ENCODE measurements at regions not wholly inside any gene's neighbourhood (a gene's known extent, or its start where the extent isn't known, plus 50 kb on each side); places are given as distances from the start of the nearest gene placed in this dataset.

- H3K79me1 ChIP-seq (ENCODE audit: low read depth, low read length), result no peaks in the 10 kb centered on the region
- H3K18ac ChIP-seq (ENCODE audit: extremely low read depth, low read length), result no peak overlapping the region
- H3K14ac ChIP-seq (ENCODE audit: insufficient read length), result no peak overlapping the region
- H2BK120ac ChIP-seq (replicated peaks; ENCODE audit: low read depth, low read length), result no peak overlapping the region
- no peak overlapping the region for H2BK20ac ChIP-seq (ENCODE audit: low read length)
- 84% methylated on average over 8 of the region's 8 CpGs; no CpG with 5 or more reads in 1 of the 2 experiments for WGBS, 2 experiments (ENCODE audit: extremely low coverage in 1 of 2, insufficient coverage in 1 of 2, insufficient read length in 1 of 2, insufficient replicate concordance in 2 of 2, low coverage in 1 of 2, low lambda C conversion rate in 2 of 2, missing lambda C conversion rate in 1 of 2)
- H3K4ac ChIP-seq (replicated peaks; ENCODE audit: insufficient read length, low read depth, low read length), result no peak overlapping the region
- no peaks in the 10 kb centered on the region for H3K27me3 ChIP-seq (replicated peaks in 1 of 4; ENCODE audit: control insufficient read depth in 3 of 4, extremely low read depth in 1 of 4, insufficient read depth in 3 of 4, low read length in 3 of 4)
- H2AFZ ChIP-seq (ENCODE audit: low read length), result no peak overlapping the region
- no peak overlapping the region for H3K4me3 ChIP-seq (ENCODE audit: extremely low read depth in 1 of 4, insufficient read depth in 2 of 4, low read depth in 3 of 4, low read length in 4 of 4)
- no peaks in the 10 kb centered on the region for H3K79me2 ChIP-seq (ENCODE audit: control insufficient read depth in 1 of 2, insufficient read depth in 2 of 2, low read length in 2 of 2)
- no peak overlapping the region for H4K8ac ChIP-seq (ENCODE audit: extremely low read depth, insufficient read depth, low read length)
- no peaks in the 10 kb centered on the region for H3K4me1 ChIP-seq (replicated peaks in 1 of 4; ENCODE audit: control insufficient read depth in 3 of 4, insufficient read depth in 4 of 4, low read length in 3 of 4)
- CTCF ChIA-PET (ENCODE audit: partially characterized antibody), result no interaction called here
- no peak overlapping the region for H2AK5ac ChIP-seq (ENCODE audit: low read depth, low read length)
- H3K9ac ChIP-seq (replicated peaks in 1 of 4; ENCODE audit: extremely low read depth in 1 of 4, low read depth in 3 of 4, low read length in 3 of 4), result no peak overlapping the region
- no peak overlapping the region for H3K4me2 ChIP-seq (ENCODE audit: insufficient read depth in 1 of 2, low read depth in 2 of 2, low read length in 2 of 2)
- H4K20me1 ChIP-seq (replicated peaks in 1 of 2; ENCODE audit: control insufficient read depth in 1 of 2, insufficient read depth in 2 of 2, low read length in 2 of 2), result no peaks in the 10 kb centered on the region
- H2BK12ac ChIP-seq (ENCODE audit: low read depth, low read length), result no peak overlapping the region
- FAIRE-seq (no peak), DNase-seq (ENCODE audit: low read depth in 1 of 2, low spot score in 2 of 2) (no peak)
- H3K27ac ChIP-seq (ENCODE audit: low read depth, low read length), result no peak overlapping the region
- POLR2A ChIA-PET (ENCODE audit: partially characterized antibody), result no interaction called here
- H3K36me3 ChIP-seq (ENCODE audit: control insufficient read depth in 2 of 4, insufficient read depth in 4 of 4, low read length in 3 of 4), result no peaks in the 10 kb centered on the region
- H4K5ac ChIP-seq (ENCODE audit: insufficient read length, low read depth, low read length), result no peak overlapping the region
- no peak overlapping the region for H2BK5ac ChIP-seq (ENCODE audit: low read depth, low read length)
- no peak overlapping the region for H3K23ac ChIP-seq (ENCODE audit: insufficient read length)
- H2BK15ac ChIP-seq (ENCODE audit: low read length), result no peak overlapping the region
- H4K91ac ChIP-seq (replicated peaks; ENCODE audit: insufficient read length, low read length), result no peak overlapping the region
- H3K9me3 ChIP-seq (ENCODE audit: insufficient read depth in 2 of 2, low read depth in 1 of 2, low read length in 1 of 2), result peaks cover 18 to 50% of the 10 kb centered on the region in 2 experiments
- no peak overlapping the region for H3K56ac ChIP-seq (replicated peaks; ENCODE audit: insufficient read length, low read depth, low read length)
- H3K23me2 ChIP-seq (ENCODE audit: low read depth, low read length), result no peaks in the 10 kb centered on the region
- TF ChIP-seq EP300 (IDR thresholded peaks at IDR 0.05; ENCODE audit: borderline replicate concordance in 1 of 2, low read depth in 2 of 2, low read length in 2 of 2) (no peak), CREB1 (IDR thresholded peaks at IDR 0.05) (no peak), USF2 (IDR thresholded peaks at IDR 0.05; ENCODE audit: low read length) (no peak), ATF3 (IDR thresholded peaks at IDR 0.05; ENCODE audit: insufficient read depth, low read depth, low read length) (no peak), GTF2F1 (IDR thresholded peaks at IDR 0.05; ENCODE audit: borderline replicate concordance, low read depth, low read length) (no peak), BACH1 (IDR thresholded peaks at IDR 0.05; ENCODE audit: low read length) (no peak), HDAC2 (IDR thresholded peaks at IDR 0.05; ENCODE audit: borderline replicate concordance in 1 of 2, low read depth in 2 of 2, low read length in 2 of 2) (no peak), SP2 (IDR thresholded peaks at IDR 0.05; ENCODE audit: low read length) (no peak), CEBPB (IDR thresholded peaks at IDR 0.05; ENCODE audit: low read depth, low read length) (no peak), TAF7 (optimal IDR thresholded peaks at IDR 0.05; ENCODE audit: borderline replicate concordance, low read depth, low read length) (no peak), MAX (IDR thresholded peaks at IDR 0.05) (no peak), HDAC6 (IDR thresholded peaks at IDR 0.05; ENCODE audit: low read depth, low read length) (no peak), RNF2 (IDR thresholded peaks at IDR 0.05; ENCODE audit: borderline replicate concordance, low read depth, low read length, missing control alignments, poor library complexity, severe bottlenecking) (no peak)
Measured at GRCh38 chr14:105993814-105994213, 467.4 kb downstream of the TMEM121 start.

All from H1 (cell line).